Breast epithelium (tissue), 4 donors: ENCODE measurements at regions not wholly inside any gene's neighbourhood (a gene's known extent, or its start where the extent isn't known, plus 50 kb on each side); places are given as distances from the start of the nearest gene placed in this dataset.

ENCODE experiments used
- DNase-seq, 2 donors: peaks; one replicate each; pipeline ENCODE4 v3.0.0-alpha.2; 2019; ENCODE audit warnings: low spot score in 2 of 2
- H3K27ac ChIP-seq, 2 donors: fragments of 200-600 bp; sonication (generic) in 1 of 2; one replicate each; pipeline ENCODE4 v1.5.1; 2016 to 2019; ENCODE audit warnings: mild to moderate bottlenecking in 1 of 2
- H3K27me3 ChIP-seq, 2 donors: fragments of 200-600 bp; sonication (generic) in 1 of 2; one replicate each; pipeline versions ENCODE4 v1.5.1 to v1.6.0; 2017 to 2019; ENCODE audit warnings: control low read depth in 1 of 2, mild to moderate bottlenecking in 1 of 2
- H3K36me3 ChIP-seq: fragments of 200-600 bp; one replicate; pipeline ENCODE4 v1.5.1; 2019
- H3K4me1 ChIP-seq, 2 donors: fragments of 200-600 bp; sonication (generic); one replicate each; pipeline ENCODE4 v1.5.1; 2016 to 2019; ENCODE audit warnings: control low read depth in 1 of 2
- H3K4me3 ChIP-seq, 3 donors: fragments of 200-600 bp; sonication (generic); 1 replicate in 2 of 3; 2 replicates in 1 of 3; pipeline ENCODE4 v1.5.1; 2016 to 2019; ENCODE audit warnings: mild to moderate bottlenecking in 3 of 3, moderate library complexity in 2 of 3
- H3K9me3 ChIP-seq, 2 donors: fragments of 200-600 bp; sonication (generic) in 1 of 2; one replicate each; pipeline ENCODE4 v1.5.1; 2016 to 2019; ENCODE audit warnings: control low read depth in 1 of 2
- POLR2A ChIP-seq: fragments of 450-650 bp; IDR thresholded peaks from one replicate; pipeline ENCODE4 v1.6.1; 2016; ENCODE audit warnings: antibody characterized with exemption, mild to moderate bottlenecking, moderate library complexity
- POLR2AphosphoS5 ChIP-seq, 3 donors: sonication (generic); formaldehyde crosslinking; IDR thresholded peaks; one replicate each; pipeline ENCODE4 v1.6.1; 2017; ENCODE audit warnings: antibody characterized with exemption in 3 of 3
- intact Hi-C: fragments of 100-400 bp; cut with DNase I; formaldehyde crosslinking; loops from one replicate; pipeline ENCODE4 v1.15.1; 2023; ENCODE audit warnings: low total_unique reads
- TF ChIP-seq, protein P1 (sequence below), 3 donors: fragments of 450-650 bp; IDR thresholded peaks; one replicate each; pipeline ENCODE4 v1.5.1; 2016 to 2017; ENCODE audit warnings: antibody characterized with exemption in 3 of 3, mild to moderate bottlenecking in 3 of 3, moderate library complexity in 3 of 3

GRCh38 chr7:81584667-81585066 lies 185.2 kb downstream of the HGF start:
- H3K4me3 ChIP-seq: no peak overlapping the region
- no peaks in the 10 kb centered on the region for H3K36me3 ChIP-seq
- H3K27ac ChIP-seq: no peak overlapping the region
- no peak for DNase-seq
- H3K27me3 ChIP-seq: no peaks in the 10 kb centered on the region
- TF ChIP-seq POLR2AphosphoS5 (IDR thresholded peaks at IDR 0.05): no peak
- TF ChIP-seq POLR2A: no peak
- TF ChIP-seq, protein P1, sequence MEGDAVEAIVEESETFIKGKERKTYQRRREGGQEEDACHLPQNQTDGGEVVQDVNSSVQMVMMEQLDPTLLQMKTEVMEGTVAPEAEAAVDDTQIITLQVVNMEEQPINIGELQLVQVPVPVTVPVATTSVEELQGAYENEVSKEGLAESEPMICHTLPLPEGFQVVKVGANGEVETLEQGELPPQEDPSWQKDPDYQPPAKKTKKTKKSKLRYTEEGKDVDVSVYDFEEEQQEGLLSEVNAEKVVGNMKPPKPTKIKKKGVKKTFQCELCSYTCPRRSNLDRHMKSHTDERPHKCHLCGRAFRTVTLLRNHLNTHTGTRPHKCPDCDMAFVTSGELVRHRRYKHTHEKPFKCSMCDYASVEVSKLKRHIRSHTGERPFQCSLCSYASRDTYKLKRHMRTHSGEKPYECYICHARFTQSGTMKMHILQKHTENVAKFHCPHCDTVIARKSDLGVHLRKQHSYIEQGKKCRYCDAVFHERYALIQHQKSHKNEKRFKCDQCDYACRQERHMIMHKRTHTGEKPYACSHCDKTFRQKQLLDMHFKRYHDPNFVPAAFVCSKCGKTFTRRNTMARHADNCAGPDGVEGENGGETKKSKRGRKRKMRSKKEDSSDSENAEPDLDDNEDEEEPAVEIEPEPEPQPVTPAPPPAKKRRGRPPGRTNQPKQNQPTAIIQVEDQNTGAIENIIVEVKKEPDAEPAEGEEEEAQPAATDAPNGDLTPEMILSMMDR (IDR thresholded peaks at IDR 0.05): no peak
- H3K4me1 ChIP-seq: no peaks in the 10 kb centered on the region
- intact Hi-C loops: no loop called here
- no peaks in the 10 kb centered on the region for H3K9me3 ChIP-seq

- Histone ChIP-seq H3K4me1 (no peaks in the 10 kb centered on the region), H3K36me3 (no peaks in the 10 kb centered on the region), H3K27ac (no peak overlapping the region), H3K9me3 (no peaks in the 10 kb centered on the region), H3K27me3 (no peaks in the 10 kb centered on the region), H3K4me3 (no peak overlapping the region)
- TF ChIP-seq POLR2AphosphoS5 (IDR thresholded peaks at IDR 0.05) (no peak), POLR2A (no peak)
- TF ChIP-seq, protein P1 (IDR thresholded peaks at IDR 0.05): no peak
- no peak for DNase-seq
- intact Hi-C loops: no loop called here
Measured at GRCh38 chr7:81583882-81584533, 185.8 kb downstream of the HGF start.

- Histone ChIP-seq H3K36me3 (no peaks in the 10 kb centered on the region), H3K4me3 (no peak overlapping the region), H3K27ac (no peak overlapping the region), H3K9me3 (no peaks in the 10 kb centered on the region), H3K4me1 (no peaks in the 10 kb centered on the region), H3K27me3 (no peaks in the 10 kb centered on the region)
- no peak for DNase-seq
- intact Hi-C loops: no loop called here
- no peak for TF ChIP-seq POLR2AphosphoS5 (IDR thresholded peaks at IDR 0.05)
- TF ChIP-seq, protein P1 (IDR thresholded peaks at IDR 0.05): no peak
- TF ChIP-seq POLR2A: no peak
Measured at GRCh38 chr7:81583090-81583489, 186.8 kb downstream of the HGF start.

- Histone ChIP-seq H3K27ac (no peak overlapping the region), H3K9me3 (no peaks in the 10 kb centered on the region), H3K27me3 (no peaks in the 10 kb centered on the region), H3K4me3 (no peak overlapping the region), H3K36me3 (no peaks in the 10 kb centered on the region), H3K4me1 (no peaks in the 10 kb centered on the region)
- no peak for DNase-seq
- intact Hi-C loops: no loop called here
- TF ChIP-seq POLR2A (no peak), POLR2AphosphoS5 (IDR thresholded peaks at IDR 0.05) (no peak)
- TF ChIP-seq, protein P1 (IDR thresholded peaks at IDR 0.05): no peak
Measured at GRCh38 chr7:81577642-81578340, 192.1 kb downstream of the HGF start.

GRCh38 chr7:81574723-81575326 lies 195.0 kb downstream of the HGF start:
- Histone ChIP-seq H3K4me3 (no peak overlapping the region), H3K36me3 (no peaks in the 10 kb centered on the region), H3K27ac (no peak overlapping the region), H3K9me3 (no peaks in the 10 kb centered on the region), H3K27me3 (no peaks in the 10 kb centered on the region), H3K4me1 (no peaks in the 10 kb centered on the region)
- intact Hi-C loops: no loop called here
- no peak for TF ChIP-seq POLR2AphosphoS5 (IDR thresholded peaks at IDR 0.05)
- no peak for TF ChIP-seq POLR2A
- TF ChIP-seq, protein P1 (IDR thresholded peaks at IDR 0.05): no peak
- DNase-seq: no peak
